GM12872 (cell line): ENCODE measurements at regions not wholly inside any gene's neighbourhood (a gene's known extent, or its start where the extent isn't known, plus 50 kb on each side); places are given as distances from the start of the nearest gene placed in this dataset.

Source experiments
- CTCF ChIP-seq: IDR thresholded peaks from 3 replicates; pipeline ENCODE4 v1.5.1; 2011; ENCODE audit warnings: low read depth, mild to moderate bottlenecking, low read length, moderate library complexity; ENCODE audit not compliant: insufficient read depth

GRCh38 chr11:93940395-93940794, 80.8 kb upstream of the HEPHL1 start:
- TF ChIP-seq CTCF, result no peak

- TF ChIP-seq CTCF, result no peak
These were observed 79.0 kb upstream of the HEPHL1 start for GRCh38 chr11:93942176-93942575.

- no peak for TF ChIP-seq CTCF
These were observed 75.6 kb upstream of the HEPHL1 start for GRCh38 chr11:93945596-93945995.

- TF ChIP-seq CTCF, result no peak
These were observed 68.9 kb upstream of the HEPHL1 start for GRCh38 chr11:93952082-93952780.

- no peak for TF ChIP-seq CTCF
These were observed 63.7 kb upstream of the HEPHL1 start for GRCh38 chr11:93957397-93957952.

GRCh38 chr11:93958991-93959390, 62.2 kb upstream of the HEPHL1 start:
- no peak for TF ChIP-seq CTCF

GRCh38 chr11:93959663-93960062, 61.5 kb upstream of the HEPHL1 start:
- no peak for TF ChIP-seq CTCF
